Lower leg skin (tissue), 3 donors: ENCODE measurements at regions not wholly inside any gene's neighbourhood (a gene's known extent, or its start where the extent isn't known, plus 50 kb on each side); places are given as distances from the start of the nearest gene placed in this dataset.
"Not testable (repeated sequence)": the region's sequence is repeated elsewhere in the genome, so short reads cannot be mapped to it uniquely, and the experiment has no call there.

ENCODE experiments used
- CTCF ChIP-seq, 3 donors: fragments of 450-650 bp; IDR thresholded peaks; one replicate each; pipeline ENCODE4 v1.5.1; 2016; ENCODE audit warnings: antibody characterized with exemption in 3 of 3, mild to moderate bottlenecking in 3 of 3, moderate library complexity in 2 of 3
- POLR2A ChIP-seq, 2 donors: fragments of 450-650 bp; IDR thresholded peaks; one replicate each; pipeline ENCODE4 v1.6.1; 2016 to 2017; ENCODE audit warnings: antibody characterized with exemption in 2 of 2, mild to moderate bottlenecking in 1 of 2, moderate library complexity in 1 of 2

DNA sequence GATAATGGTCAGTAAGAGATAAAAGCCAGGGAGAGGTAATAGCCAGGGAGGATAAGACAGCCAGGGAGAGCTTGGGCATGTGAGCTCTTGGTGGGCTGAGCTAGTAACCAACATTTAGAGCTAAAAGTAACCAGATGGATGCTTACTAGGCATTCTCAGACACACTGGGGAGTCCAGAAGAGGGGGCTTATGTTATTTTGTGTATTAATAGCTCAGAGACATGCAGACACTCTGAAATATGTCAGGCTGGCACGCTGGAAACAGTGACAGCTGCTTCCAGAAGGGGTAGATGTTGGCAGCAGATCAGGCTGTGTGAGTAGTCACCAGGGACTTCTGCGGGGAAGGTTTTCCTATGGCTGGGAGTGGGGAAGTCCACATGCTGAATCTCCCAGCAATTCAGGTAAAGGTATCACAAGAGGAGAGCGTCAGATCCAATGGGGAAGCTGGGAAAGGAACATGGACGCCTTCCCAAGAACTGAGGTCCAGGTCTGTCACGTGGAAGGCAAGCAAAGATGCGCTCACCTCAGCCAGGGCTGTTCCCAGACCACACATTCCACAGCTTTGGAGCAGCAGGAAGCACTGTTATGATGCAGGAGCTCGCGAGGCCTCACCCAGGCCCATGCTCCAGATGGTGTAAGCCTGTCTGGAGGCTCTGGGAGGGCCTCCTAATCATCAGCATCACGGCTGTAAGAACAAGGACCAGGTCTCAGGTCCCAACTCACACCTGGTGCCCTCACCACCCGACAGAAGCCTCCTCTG is 196.0 kb downstream of the ATP6V0E2 start:
- not testable (repeated sequence) for TF ChIP-seq CTCF, POLR2A (IDR thresholded peaks at IDR 0.05)
